Thyroid gland (tissue), 4 donors: ENCODE measurements at regions not wholly inside any gene's neighbourhood (a gene's known extent, or its start where the extent isn't known, plus 50 kb on each side); places are given as distances from the start of the nearest gene placed in this dataset.

ENCODE experiments used
- DNase-seq, 2 donors: peaks; one replicate each; pipeline ENCODE4 v3.0.0-alpha.2; 2019
- H3K27ac ChIP-seq, 3 donors: fragments of 200-600 bp; sonication (generic); 1 replicate in 2 of 3; 2 replicates in 1 of 3; pipeline ENCODE4 v1.5.1; 2016 to 2019; ENCODE audit warnings: mild to moderate bottlenecking in 1 of 3, moderate library complexity in 1 of 3
- H3K27me3 ChIP-seq: fragments of 200-600 bp; sonication (generic); one replicate; pipeline ENCODE4 v1.5.1; 2019
- H3K36me3 ChIP-seq, 2 donors: fragments of 200-600 bp; sonication (generic); one replicate each; pipeline ENCODE4 v1.5.1; 2016 to 2019
- H3K4me1 ChIP-seq, 2 donors: fragments of 200-600 bp; sonication (generic); one replicate each; pipeline ENCODE4 v1.5.1; 2017 to 2019
- H3K4me3 ChIP-seq, 3 donors: fragments of 200-600 bp; sonication (generic); replicated peaks in 1 of 3; 1 replicate in 2 of 3; 2 replicates in 1 of 3; pipeline ENCODE4 v1.5.1; 2016; ENCODE audit warnings: mild to moderate bottlenecking in 1 of 3
- H3K9me3 ChIP-seq: fragments of 200-600 bp; sonication (generic); one replicate; pipeline ENCODE4 v1.5.1; 2017
- POLR2A ChIP-seq, 2 donors: fragments of 450-650 bp; IDR thresholded peaks; one replicate each; pipeline ENCODE4 v1.6.1; 2017; ENCODE audit warnings: antibody characterized with exemption in 2 of 2, mild to moderate bottlenecking in 2 of 2, moderate library complexity in 1 of 2
- WGBS, 2 donors: methylation state at CpG; one replicate each; pipeline ENCODE4 v1.1.5; 2017; 5-methylcytosine and 5-hydroxymethylcytosine counted together
- intact Hi-C: fragments of 100-400 bp; cut with DNase I; formaldehyde crosslinking; loops from one replicate; pipeline ENCODE4 v1.15.1; 2023
- TF ChIP-seq, protein P1 (sequence below), 6 experiments: fragments of 200-600 bp in 3 of 6; fragments of 450-650 bp in 3 of 6; sonication (generic) in 3 of 6; IDR thresholded peaks; one replicate each; pipeline ENCODE4 v1.5.1; 2016 to 2019; ENCODE audit warnings: antibody characterized with exemption in 6 of 6, mild to moderate bottlenecking in 2 of 6, inconsistent platforms in 1 of 6, moderate library complexity in 1 of 6

DNA sequence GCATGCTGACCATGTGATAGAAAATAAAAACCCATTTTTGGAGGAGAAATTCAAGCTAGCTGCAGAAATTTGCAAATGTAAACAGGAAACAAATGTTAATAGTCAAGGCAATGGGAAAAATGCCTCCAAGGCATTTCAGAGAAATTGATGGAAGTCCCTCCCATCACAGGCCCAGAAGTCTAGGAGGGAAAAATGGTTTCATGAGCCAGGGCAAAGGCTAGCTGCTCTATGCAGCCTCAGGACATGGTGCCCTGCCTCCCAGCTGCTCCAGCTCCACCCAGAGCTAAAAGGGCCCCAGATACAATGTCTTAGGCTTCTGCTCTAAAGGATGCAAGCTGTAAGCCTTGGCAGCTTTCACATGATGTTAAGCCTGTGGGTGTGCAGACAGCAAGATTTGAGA lies 1419.4 kb upstream of the CELF4 start:
- H3K4me1 ChIP-seq, result no peaks in the 10 kb centered on the region
- no peak for DNase-seq
- intact Hi-C loops, result no loop called here
- H3K9me3 ChIP-seq, result no peaks in the 10 kb centered on the region
- H3K4me3 ChIP-seq, result no peak overlapping the region
- H3K27ac ChIP-seq, result no peak overlapping the region
- H3K27me3 ChIP-seq, result no peaks in the 10 kb centered on the region
- H3K36me3 ChIP-seq, result no peaks in the 10 kb centered on the region
- TF ChIP-seq, protein P1, sequence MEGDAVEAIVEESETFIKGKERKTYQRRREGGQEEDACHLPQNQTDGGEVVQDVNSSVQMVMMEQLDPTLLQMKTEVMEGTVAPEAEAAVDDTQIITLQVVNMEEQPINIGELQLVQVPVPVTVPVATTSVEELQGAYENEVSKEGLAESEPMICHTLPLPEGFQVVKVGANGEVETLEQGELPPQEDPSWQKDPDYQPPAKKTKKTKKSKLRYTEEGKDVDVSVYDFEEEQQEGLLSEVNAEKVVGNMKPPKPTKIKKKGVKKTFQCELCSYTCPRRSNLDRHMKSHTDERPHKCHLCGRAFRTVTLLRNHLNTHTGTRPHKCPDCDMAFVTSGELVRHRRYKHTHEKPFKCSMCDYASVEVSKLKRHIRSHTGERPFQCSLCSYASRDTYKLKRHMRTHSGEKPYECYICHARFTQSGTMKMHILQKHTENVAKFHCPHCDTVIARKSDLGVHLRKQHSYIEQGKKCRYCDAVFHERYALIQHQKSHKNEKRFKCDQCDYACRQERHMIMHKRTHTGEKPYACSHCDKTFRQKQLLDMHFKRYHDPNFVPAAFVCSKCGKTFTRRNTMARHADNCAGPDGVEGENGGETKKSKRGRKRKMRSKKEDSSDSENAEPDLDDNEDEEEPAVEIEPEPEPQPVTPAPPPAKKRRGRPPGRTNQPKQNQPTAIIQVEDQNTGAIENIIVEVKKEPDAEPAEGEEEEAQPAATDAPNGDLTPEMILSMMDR (IDR thresholded peaks at IDR 0.05), result no peak
- no peak for TF ChIP-seq POLR2A (IDR thresholded peaks at IDR 0.05)

DNA sequence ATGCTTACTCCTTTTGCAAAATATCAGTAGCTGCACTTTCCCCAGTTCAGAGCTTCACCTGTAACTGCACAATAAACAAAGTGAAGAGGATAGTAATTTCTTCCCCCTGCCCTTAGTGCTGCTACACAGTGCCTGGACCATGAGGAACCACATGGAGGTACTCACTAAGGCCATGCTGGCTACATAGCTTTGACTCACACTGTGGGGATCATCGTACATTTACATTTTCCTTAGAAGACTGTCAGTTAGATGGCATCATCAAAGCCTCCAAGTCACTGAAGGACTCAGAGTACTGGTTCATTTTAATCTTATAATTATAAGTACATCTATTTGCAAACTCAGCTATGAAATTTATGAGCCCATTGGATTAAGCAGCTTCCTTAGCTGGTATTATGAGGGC lies 1416.5 kb upstream of the CELF4 start:
- H3K4me3 ChIP-seq, result no peak overlapping the region
- H3K9me3 ChIP-seq, result no peaks in the 10 kb centered on the region
- H3K36me3 ChIP-seq, result no peaks in the 10 kb centered on the region
- intact Hi-C loops, result no loop called here
- no peak overlapping the region for H3K27ac ChIP-seq
- 97 to 100% methylated on average over 1 of the region's 1 CpG for WGBS, 2 donors
- no peaks in the 10 kb centered on the region for H3K4me1 ChIP-seq
- DNase-seq, result no peak
- no peaks in the 10 kb centered on the region for H3K27me3 ChIP-seq
- TF ChIP-seq, protein P1 (IDR thresholded peaks at IDR 0.05), result no peak
- TF ChIP-seq POLR2A (IDR thresholded peaks at IDR 0.05), result no peak

DNA sequence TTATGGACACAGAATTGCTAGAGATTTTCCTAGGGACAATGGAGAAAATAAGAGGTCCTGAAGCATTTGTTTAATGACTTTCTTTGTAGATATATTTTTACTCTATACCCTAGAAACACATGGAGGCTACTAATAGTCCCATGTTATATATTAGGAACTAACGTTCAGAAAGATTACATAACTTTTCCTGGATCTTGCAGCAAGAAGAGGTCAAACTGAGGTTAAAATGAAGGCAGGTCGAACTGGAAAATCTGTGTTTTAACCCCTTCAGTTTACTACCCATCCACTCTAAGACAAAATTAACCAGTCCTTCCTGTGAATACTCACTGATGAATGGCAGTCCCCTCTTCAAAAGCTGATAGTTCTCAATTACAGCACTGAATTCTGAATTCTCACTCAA lies 1415.8 kb upstream of the CELF4 start:
- Histone ChIP-seq H3K4me1 (no peaks in the 10 kb centered on the region), H3K27me3 (no peaks in the 10 kb centered on the region), H3K27ac (no peak overlapping the region), H3K9me3 (no peaks in the 10 kb centered on the region), H3K36me3 (no peaks in the 10 kb centered on the region), H3K4me3 (no peak overlapping the region)
- no peak for TF ChIP-seq POLR2A (IDR thresholded peaks at IDR 0.05)
- TF ChIP-seq, protein P1 (IDR thresholded peaks at IDR 0.05), result no peak
- intact Hi-C loops, result no loop called here
- 19 to 25% methylated on average over 2 of the region's 2 CpGs for WGBS, 2 donors
- no peak for DNase-seq

DNA sequence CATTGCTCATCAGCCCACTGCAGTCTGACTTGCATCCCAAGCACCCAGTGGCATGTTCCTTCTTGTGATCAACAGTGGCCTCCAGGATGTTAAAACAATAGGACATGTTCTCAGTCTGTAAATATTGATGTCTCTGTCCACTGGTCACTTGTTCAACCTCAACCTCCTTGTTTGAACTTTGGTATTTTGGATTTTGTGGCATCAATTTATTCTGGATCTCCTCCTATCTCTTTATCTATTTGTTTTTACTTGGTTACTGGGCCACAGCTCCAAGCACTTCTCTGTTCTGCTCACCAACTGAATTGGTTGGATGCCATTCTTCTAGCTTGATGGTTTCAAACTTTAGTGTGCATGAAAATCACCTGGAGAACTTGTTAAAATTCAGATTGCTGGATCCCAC lies 1414.8 kb upstream of the CELF4 start:
- Histone ChIP-seq H3K4me1 (no peaks in the 10 kb centered on the region), H3K9me3 (no peaks in the 10 kb centered on the region), H3K27ac (no peak overlapping the region), H3K27me3 (no peaks in the 10 kb centered on the region), H3K36me3 (no peaks in the 10 kb centered on the region), H3K4me3 (no peak overlapping the region)
- TF ChIP-seq, protein P1 (IDR thresholded peaks at IDR 0.05), result no peak
- no peak for TF ChIP-seq POLR2A (IDR thresholded peaks at IDR 0.05)
- DNase-seq, result no peak
- intact Hi-C loops, result no loop called here

DNA sequence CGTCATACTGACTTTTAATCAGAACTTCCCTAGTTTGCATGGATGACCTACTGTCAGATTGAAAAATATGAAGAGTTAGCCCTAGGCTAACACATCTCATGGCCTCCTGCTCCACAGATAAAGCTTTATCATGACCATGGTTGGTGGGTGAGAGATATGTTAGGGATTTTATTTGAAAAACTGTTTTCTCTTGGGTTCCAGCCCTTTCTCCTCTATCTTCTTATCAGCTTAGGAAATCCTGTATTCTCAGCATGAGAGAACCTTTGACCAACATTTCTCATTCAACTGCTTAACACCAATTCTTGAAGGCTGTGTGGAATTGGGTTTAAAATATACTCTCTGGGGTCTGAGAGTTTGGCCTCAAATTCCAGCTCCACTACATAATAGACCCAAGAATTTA lies 1407.0 kb upstream of the CELF4 start:
- no peaks in the 10 kb centered on the region for H3K36me3 ChIP-seq
- no peak overlapping the region for H3K4me3 ChIP-seq
- no peak for TF ChIP-seq POLR2A (IDR thresholded peaks at IDR 0.05)
- TF ChIP-seq, protein P1 (IDR thresholded peaks at IDR 0.05), result no peak
- no peaks in the 10 kb centered on the region for H3K4me1 ChIP-seq
- no peak overlapping the region for H3K27ac ChIP-seq
- H3K9me3 ChIP-seq, result no peaks in the 10 kb centered on the region
- intact Hi-C loops, result no loop called here
- WGBS, 2 donors, result 96 to 97% methylated on average over 1 of the region's 1 CpG
- DNase-seq, result no peak
- H3K27me3 ChIP-seq, result no peaks in the 10 kb centered on the region
